Activated CD4-positive, alpha-beta T cell treated with anti-CD3 and anti-CD28 coated beads, Interleukin-2, amount 10 ng/mL, durations not matched to agents 24 days and 14 days (primary cell): ENCODE measurements at regions not wholly inside any gene's neighbourhood (a gene's known extent, or its start where the extent isn't known, plus 50 kb on each side); places are given as distances from the start of the nearest gene placed in this dataset.
A peak's percentile ranks its signal among the peaks of the same experiment; 100 is the strongest.

Experiments
- DNase-seq: peaks from one replicate; pipeline ENCODE4 v3.0.0; 2022
- H3K27ac Mint-ChIP-seq: one replicate; pipeline ENCODE4 v1.8.0; 2022; ENCODE audit warnings: mild to moderate bottlenecking, mixed read lengths
- H3K27me3 Mint-ChIP-seq: one replicate; pipeline ENCODE4 v1.8.0; 2022; ENCODE audit warnings: mixed read lengths
- H3K36me3 Mint-ChIP-seq: one replicate; pipeline ENCODE4 v1.8.0; 2022; ENCODE audit warnings: low read depth, mild to moderate bottlenecking, mixed read lengths
- H3K4me1 Mint-ChIP-seq: one replicate; pipeline ENCODE4 v1.8.0; 2021; ENCODE audit warnings: mixed read lengths
- H3K4me3 Mint-ChIP-seq: one replicate; pipeline ENCODE4 v1.8.0; 2022; ENCODE audit warnings: mild to moderate bottlenecking, moderate library complexity, mixed read lengths
- H3K9me3 Mint-ChIP-seq: one replicate; pipeline ENCODE4 v1.8.0; 2021; ENCODE audit warnings: mixed read lengths
- intact Hi-C: fragments of 100-400 bp; cut with micrococcal nuclease; formaldehyde crosslinking; loops from one replicate; pipeline ENCODE4 v1.15.1; 2023

DNA sequence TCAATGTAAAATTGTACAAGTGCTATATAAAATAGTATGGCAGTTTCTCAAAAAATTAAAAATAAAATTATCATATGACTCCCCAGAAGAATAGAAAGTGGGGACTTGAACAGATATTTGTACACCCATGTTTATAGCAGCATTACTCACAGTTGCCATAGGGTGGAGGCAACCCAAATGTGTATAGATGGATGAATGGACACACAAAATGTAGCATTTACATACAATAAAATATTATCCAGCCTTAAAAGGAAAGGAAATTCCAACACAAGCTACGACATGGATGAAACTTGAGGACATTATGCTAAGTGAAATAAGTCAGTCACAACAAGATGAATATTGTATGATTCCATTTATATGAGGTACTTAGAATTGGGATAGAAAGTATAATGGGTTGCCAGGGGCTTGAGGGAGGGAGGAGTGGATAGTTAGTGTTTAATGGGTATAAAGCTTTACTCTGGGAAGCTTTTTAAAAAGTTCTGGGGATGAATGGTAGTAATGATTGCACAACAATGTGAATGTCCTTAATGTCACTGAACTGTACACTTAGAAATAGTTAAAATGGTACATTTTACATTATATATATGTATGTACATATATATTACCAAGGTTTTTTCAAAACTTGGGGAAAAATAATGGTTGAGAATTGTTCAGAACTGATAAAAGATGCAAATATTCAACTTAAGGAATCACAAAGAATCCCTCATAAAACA lies 53.0 kb upstream of the ADORA3 start:
- H3K36me3 Mint-ChIP-seq = no peaks in the 10 kb centered on the region
- DNase-seq = no peak

DNA sequence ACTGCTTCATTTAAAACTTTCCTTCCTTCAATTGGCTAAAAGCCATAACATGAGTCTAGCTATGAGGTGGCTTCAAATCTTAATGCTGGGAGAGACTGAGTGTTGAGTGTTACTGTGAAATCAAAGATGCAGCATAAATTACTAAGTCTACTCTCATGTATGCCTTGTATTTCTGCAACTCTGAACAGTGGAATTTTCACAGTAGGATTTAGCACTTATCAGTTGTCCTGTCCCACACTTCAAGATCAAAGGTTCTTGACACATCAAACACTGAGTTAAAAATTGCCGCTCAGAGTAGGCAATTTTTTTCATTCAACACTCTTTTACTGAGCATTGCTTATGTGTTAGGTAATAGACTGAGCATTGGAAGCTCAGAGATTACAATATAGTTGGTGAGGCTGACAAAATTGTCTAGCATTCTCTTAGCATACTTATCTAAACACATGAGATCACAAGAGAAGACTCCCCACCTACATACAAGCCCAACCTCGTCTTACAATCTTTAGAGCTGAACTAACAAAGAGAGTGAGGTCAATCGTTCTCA lies 56.4 kb upstream of the ADORA3 start:
- H3K27me3 Mint-ChIP-seq = peaks cover 2% of the 10 kb centered on the region
- intact Hi-C loops = no loop called here
- peaks cover 2% of the 10 kb centered on the region for H3K9me3 Mint-ChIP-seq
- H3K36me3 Mint-ChIP-seq = no peaks in the 10 kb centered on the region
- DNase-seq = no peak
- peaks cover 5% of the 10 kb centered on the region for H3K4me1 Mint-ChIP-seq
- H3K4me3 Mint-ChIP-seq = no peak overlapping the region
- no peak overlapping the region for H3K27ac Mint-ChIP-seq

More for the DNA sequence above, 53.0 kb upstream of the ADORA3 start:
- no peak overlapping the region for H3K27ac Mint-ChIP-seq
- H3K4me3 Mint-ChIP-seq = no peak overlapping the region
- peaks cover 4% of the 10 kb centered on the region for H3K27me3 Mint-ChIP-seq
- H3K9me3 Mint-ChIP-seq = no peaks in the 10 kb centered on the region
- peaks cover 5% of the 10 kb centered on the region for H3K4me1 Mint-ChIP-seq
- intact Hi-C loops = no loop called here

DNA sequence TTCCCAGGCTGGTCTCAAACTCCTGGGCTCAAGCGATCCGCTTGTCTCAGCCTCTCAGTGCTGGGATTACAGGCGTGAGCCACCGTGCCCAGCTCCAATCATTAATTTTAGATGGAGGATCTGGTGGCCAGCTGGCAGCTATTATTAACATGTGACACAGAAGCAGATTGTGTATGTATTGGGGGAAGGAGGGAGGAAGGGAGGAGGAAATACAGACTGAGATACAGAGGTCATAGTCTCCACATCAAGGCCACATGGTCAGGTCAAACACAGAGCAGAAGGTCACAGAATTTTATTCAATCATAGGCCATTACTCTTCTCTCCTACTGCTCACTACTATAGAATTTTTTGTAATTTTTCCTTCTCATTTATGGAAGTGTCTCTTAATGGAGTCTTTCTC lies 57.9 kb upstream of the ADORA3 start:
- Mint-ChIP-seq H3K36me3 (no peaks in the 10 kb centered on the region), H3K27me3 (no peaks in the 10 kb centered on the region), H3K9me3 (peaks cover 5% of the 10 kb centered on the region), H3K4me1 (peaks cover 4% of the 10 kb centered on the region), H3K27ac (no peak overlapping the region), H3K4me3 (no peak overlapping the region)
- intact Hi-C loops = no loop called here
- DNase-seq = no peak

DNA sequence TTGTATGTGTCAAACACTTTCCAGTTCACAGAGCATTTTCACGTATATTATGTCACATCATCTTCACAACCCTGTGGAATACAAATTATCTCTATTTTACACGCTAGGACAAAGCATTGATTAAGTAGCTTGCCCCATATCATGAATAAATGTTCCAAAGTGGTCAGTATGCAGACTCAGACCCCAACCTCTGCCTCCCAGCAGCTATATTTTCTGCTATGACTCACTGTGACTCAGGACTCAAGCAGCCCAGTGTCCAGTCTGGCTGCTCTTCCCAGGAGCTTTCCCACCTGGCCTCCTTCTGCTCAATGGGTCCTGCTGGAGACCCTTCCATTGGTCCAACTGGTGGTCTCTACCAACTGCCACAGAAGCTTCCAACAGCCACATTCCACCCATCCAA lies 56.0 kb upstream of the RAP1A start:
- intact Hi-C loops = no loop called here
- no peak for DNase-seq
- peaks cover 10% of the 10 kb centered on the region for H3K4me1 Mint-ChIP-seq
- H3K27ac Mint-ChIP-seq = no peak overlapping the region
- peaks cover 3% of the 10 kb centered on the region for H3K36me3 Mint-ChIP-seq
- H3K9me3 Mint-ChIP-seq = peaks cover 15% of the 10 kb centered on the region
- no peaks in the 10 kb centered on the region for H3K27me3 Mint-ChIP-seq
- no peak overlapping the region for H3K4me3 Mint-ChIP-seq

DNA sequence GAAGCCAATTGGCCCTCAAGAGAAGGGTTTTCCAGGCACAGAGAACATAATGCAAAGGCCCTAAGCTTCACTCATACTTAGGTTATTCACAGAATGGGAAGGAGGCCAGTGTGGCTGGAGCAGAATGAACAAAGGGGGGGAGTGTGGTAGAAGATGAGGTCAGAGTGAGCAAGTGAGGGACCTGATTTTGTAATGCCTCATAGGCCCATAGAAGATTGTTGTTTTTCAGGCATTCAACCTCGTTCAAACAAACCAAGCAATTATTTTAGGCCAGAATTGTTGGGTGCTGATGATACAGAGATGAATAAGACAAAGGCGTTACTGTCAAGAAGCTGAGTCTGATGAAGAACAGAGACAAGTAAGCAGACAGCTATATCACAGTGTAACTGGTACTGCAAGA lies 54.5 kb upstream of the RAP1A start:
- no peak for DNase-seq
- Mint-ChIP-seq H3K36me3 (peaks cover 3% of the 10 kb centered on the region), H3K27me3 (no peaks in the 10 kb centered on the region), H3K27ac (no peak overlapping the region), H3K9me3 (peaks cover 15% of the 10 kb centered on the region), H3K4me3 (no peak overlapping the region), H3K4me1 (peaks cover 6% of the 10 kb centered on the region)
- intact Hi-C loops = no loop called here

DNA sequence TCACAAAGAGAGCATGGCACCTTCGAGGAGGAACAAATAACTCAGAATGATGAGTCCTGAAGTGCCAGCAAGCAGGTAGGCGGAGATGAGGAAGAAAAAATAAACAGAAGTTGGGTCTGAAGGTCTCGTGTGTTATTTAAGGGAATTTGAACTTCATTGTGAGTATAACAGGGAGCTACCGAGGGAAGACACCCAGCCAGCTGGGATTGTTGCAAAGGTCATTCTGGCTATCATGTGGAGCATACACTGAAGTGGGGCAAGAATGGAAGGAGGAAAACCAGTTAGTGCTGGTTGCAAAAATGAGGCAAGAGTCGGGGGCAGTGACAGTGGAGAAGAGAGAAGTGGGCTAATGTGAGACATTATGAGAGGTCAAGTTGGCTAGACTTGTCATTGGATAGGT lies 53.6 kb upstream of the RAP1A start:
- peaks cover 14% of the 10 kb centered on the region for H3K4me1 Mint-ChIP-seq
- no peak for DNase-seq
- H3K9me3 Mint-ChIP-seq = peaks cover 15% of the 10 kb centered on the region
- H3K4me3 Mint-ChIP-seq = no peak overlapping the region
- intact Hi-C loops = no loop called here
- H3K27me3 Mint-ChIP-seq = no peaks in the 10 kb centered on the region
- H3K36me3 Mint-ChIP-seq = peaks cover 3% of the 10 kb centered on the region
- no peak overlapping the region for H3K27ac Mint-ChIP-seq

DNA sequence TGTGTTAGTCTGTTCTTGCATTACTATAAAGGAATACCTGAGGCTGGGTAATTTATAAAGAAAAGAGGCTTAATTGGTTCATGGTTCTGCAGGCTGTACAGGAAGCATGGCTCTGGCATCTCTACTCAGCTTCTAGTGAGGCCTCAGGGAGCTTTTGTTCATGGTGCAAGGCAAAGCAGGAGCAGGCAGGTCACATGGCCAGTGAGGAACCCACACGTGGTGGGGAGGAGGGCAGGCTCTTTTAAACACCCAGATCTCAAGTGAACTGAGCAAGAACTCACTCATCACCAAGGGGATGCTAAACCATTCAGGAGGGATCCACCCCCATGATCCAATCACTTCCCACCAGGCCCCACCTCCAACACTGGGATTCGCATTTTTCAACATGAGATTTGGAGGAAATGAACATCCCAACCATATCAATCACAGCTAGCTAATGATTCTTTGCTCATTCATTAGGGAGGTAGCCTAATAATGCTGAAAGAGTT lies 51.4 kb upstream of the RAP1A start:
- Mint-ChIP-seq H3K27ac (no peak overlapping the region), H3K4me3 (no peak overlapping the region), H3K27me3 (no peaks in the 10 kb centered on the region), H3K4me1 (peaks cover 19% of the 10 kb centered on the region), H3K9me3 (peaks cover 15% of the 10 kb centered on the region), H3K36me3 (peaks cover 3% of the 10 kb centered on the region)
- intact Hi-C loops = no loop called here
- peak; percentile 50 for DNase-seq
